ENCODE measurements at regions not wholly inside any gene's neighbourhood (a gene's known extent, or its start where the extent isn't known, plus 50 kb on each side); places are given as distances from the start of the nearest gene placed in this dataset.
"Not testable (repeated sequence)": the region's sequence is repeated elsewhere in the genome, so short reads cannot be mapped to it uniquely, and the experiment has no call there.

- no peaks in the 10 kb centered on the region for H3K36me3 ChIP-seq
- WGBS, 2 donors = 78 to 86% methylated on average over 10 of the region's 10 CpGs
- no peaks in the 10 kb centered on the region for H3K4me1 ChIP-seq
- no peak for TF ChIP-seq CTCF (IDR thresholded peaks at IDR 0.05)
- FAIRE-seq (no peak), ATAC-seq (no peak), DNase-seq (no peak)
- H3K4me3 ChIP-seq = no peak overlapping the region
- no peaks in the 10 kb centered on the region for H3K9me3 ChIP-seq
- intact Hi-C loops (cut with DNase I) = no loop called here
- H3K27me3 ChIP-seq = no peaks in the 10 kb centered on the region
- no peak overlapping the region for H3K27ac ChIP-seq
These were observed 197.4 kb upstream of the SRD5A2 start for GRCh38 chr2:31778153-31778552.

DNA sequence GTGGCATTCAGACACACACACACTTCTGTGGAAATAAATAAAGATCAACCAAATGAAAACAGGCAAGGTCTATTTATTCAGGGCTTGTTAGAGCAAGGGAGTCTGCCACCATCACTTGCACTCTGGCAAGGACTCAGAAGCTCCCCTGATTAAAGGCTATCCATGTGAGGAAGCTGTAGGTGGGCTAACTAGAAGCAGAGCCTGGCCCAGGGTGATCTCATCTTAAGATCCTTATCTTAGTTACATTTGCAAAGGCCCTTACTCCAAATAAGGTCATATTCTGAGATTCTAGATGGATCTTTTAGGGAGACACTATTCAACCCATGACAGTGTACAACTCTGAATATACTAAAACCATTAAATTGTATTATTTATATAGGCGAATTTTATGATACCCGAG lies 190.0 kb upstream of the SRD5A2 start:
- DNase-seq = no peak
- 57% methylated on average over 2 of the region's 2 CpGs for WGBS, 2 donors
- intact Hi-C loops (cut with DNase I) = no loop called here
- FAIRE-seq = no peak
- no peak overlapping the region for H3K27ac ChIP-seq
- no peak for TF ChIP-seq CTCF (IDR thresholded peaks at IDR 0.05)
- no peaks in the 10 kb centered on the region for H3K9me3 ChIP-seq
- no peaks in the 10 kb centered on the region for H3K27me3 ChIP-seq
- H3K36me3 ChIP-seq = no peaks in the 10 kb centered on the region
- ATAC-seq = no peak
- H3K4me1 ChIP-seq = no peaks in the 10 kb centered on the region
- no peak overlapping the region for H3K4me3 ChIP-seq

- no peak for FAIRE-seq
- Histone ChIP-seq H3K4me1 (no peaks in the 10 kb centered on the region), H3K27me3 (no peaks in the 10 kb centered on the region), H3K36me3 (no peaks in the 10 kb centered on the region), H3K27ac (no peak overlapping the region), H3K9me3 (no peaks in the 10 kb centered on the region), H3K4me3 (no peak overlapping the region)
- TF ChIP-seq CTCF (IDR thresholded peaks at IDR 0.05) = no peak
- no peak for ATAC-seq
- intact Hi-C loops (cut with DNase I) = no loop called here
- whole genome bisulfite sequencing, 2 donors = 42 to 48% methylated on average over 2 of the region's 2 CpGs
- no peak for DNase-seq
These were observed 184.6 kb upstream of the SRD5A2 start for GRCh38 chr2:31765078-31765945.

- no peak for TF ChIP-seq CTCF (IDR thresholded peaks at IDR 0.05)
- WGBS, 2 donors = 79 to 94% methylated on average over 2 of the region's 2 CpGs
- FAIRE-seq = no peak
- no peak overlapping the region for H3K4me3 ChIP-seq
- ATAC-seq = no peak
- no peaks in the 10 kb centered on the region for H3K4me1 ChIP-seq
- H3K36me3 ChIP-seq = no peaks in the 10 kb centered on the region
- no peak for DNase-seq
- no peaks in the 10 kb centered on the region for H3K9me3 ChIP-seq
- no peak overlapping the region for H3K27ac ChIP-seq
- intact Hi-C loops (cut with DNase I) = no loop called here
- H3K27me3 ChIP-seq = no peaks in the 10 kb centered on the region
These were observed 183.4 kb upstream of the SRD5A2 start for GRCh38 chr2:31764169-31764568.

- Histone ChIP-seq H3K4me3 (no peak overlapping the region), H3K4me1 (no peaks in the 10 kb centered on the region), H3K9me3 (no peaks in the 10 kb centered on the region), H3K27me3 (no peaks in the 10 kb centered on the region), H3K27ac (no peak overlapping the region), H3K36me3 (no peaks in the 10 kb centered on the region)
- DNase-seq = no peak
- WGBS, 2 donors = 15 to 16% methylated on average over 2 of the region's 2 CpGs
- FAIRE-seq = no peak
- intact Hi-C loops (cut with DNase I) = no loop called here
- ATAC-seq = no peak
- no peak for TF ChIP-seq CTCF (IDR thresholded peaks at IDR 0.05)
These were observed 181.3 kb upstream of the SRD5A2 start for GRCh38 chr2:31762085-31762484.

DNA sequence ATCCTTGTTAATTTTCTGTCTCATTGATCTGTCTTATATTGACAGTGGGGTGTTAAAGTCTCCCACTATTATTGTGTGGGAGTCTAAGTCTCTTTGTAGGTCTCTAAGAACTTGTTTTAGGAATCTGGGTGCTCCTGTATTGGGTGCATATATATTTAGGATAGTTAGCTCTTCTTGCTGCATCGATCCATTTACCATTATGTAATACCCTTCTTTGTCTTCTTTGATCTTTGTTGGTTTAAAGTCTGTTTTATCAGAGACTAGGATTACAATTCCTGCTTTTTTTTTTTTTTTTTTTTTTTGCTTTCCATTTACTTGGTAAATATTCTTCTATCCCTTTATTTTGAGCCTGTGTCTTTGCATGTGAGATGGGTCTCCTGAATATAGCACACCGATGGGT lies 176.6 kb upstream of the SRD5A2 start:
- FAIRE-seq; H3K4me3 ChIP-seq; H3K27ac ChIP-seq; DNase-seq; H3K4me1 ChIP-seq; H3K9me3 ChIP-seq; intact Hi-C loops (cut with DNase I); H3K36me3 ChIP-seq; H3K27me3 ChIP-seq; ATAC-seq: not testable (repeated sequence)
- 94 to 96% methylated on average over 2 of the region's 2 CpGs for WGBS, 2 donors

- ATAC-seq; intact Hi-C loops (cut with DNase I): not testable (repeated sequence)
These were observed 168.0 kb upstream of the SRD5A2 start for GRCh38 chr2:31748746-31749145.

More at GRCh38 chr2:31748746-31749145, 168.0 kb upstream of the SRD5A2 start:
- WGBS, 2 donors = 78 to 83% methylated on average over 13 of the region's 13 CpGs
- H3K4me1 ChIP-seq, H3K27ac ChIP-seq, H3K36me3 ChIP-seq, H3K27me3 ChIP-seq, H3K4me3 ChIP-seq, DNase-seq, FAIRE-seq, H3K9me3 ChIP-seq: not testable (repeated sequence)

All from pancreas (tissue), 10 donors.